ENCODE measurements at regions not wholly inside any gene's neighbourhood (a gene's known extent, or its start where the extent isn't known, plus 50 kb on each side); places are given as distances from the start of the nearest gene placed in this dataset.

DNA sequence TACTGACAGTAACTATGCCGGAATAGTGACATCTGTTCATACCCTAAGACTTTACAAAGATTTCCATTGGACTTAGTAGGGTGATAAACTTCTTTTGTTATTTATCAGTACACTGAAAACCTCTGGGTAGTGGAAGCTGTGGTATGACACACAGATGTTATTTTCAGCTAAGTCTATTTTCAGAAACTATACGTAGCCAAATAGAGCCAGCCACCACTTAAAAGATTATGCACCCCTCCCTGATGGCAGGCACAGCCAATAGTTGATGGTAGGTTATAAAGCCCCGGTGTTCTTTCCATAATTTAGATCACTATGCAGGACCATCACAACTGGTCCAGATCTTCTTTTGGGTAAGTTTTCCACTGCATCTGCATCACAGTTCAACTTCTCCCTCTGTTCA lies 1603.2 kb upstream of the PABPC4L start:
- TF ChIP-seq, protein P1, sequence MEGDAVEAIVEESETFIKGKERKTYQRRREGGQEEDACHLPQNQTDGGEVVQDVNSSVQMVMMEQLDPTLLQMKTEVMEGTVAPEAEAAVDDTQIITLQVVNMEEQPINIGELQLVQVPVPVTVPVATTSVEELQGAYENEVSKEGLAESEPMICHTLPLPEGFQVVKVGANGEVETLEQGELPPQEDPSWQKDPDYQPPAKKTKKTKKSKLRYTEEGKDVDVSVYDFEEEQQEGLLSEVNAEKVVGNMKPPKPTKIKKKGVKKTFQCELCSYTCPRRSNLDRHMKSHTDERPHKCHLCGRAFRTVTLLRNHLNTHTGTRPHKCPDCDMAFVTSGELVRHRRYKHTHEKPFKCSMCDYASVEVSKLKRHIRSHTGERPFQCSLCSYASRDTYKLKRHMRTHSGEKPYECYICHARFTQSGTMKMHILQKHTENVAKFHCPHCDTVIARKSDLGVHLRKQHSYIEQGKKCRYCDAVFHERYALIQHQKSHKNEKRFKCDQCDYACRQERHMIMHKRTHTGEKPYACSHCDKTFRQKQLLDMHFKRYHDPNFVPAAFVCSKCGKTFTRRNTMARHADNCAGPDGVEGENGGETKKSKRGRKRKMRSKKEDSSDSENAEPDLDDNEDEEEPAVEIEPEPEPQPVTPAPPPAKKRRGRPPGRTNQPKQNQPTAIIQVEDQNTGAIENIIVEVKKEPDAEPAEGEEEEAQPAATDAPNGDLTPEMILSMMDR (IDR thresholded peaks at IDR 0.05; ENCODE audit: insufficient read depth, low read length, severe bottlenecking), result no peak
- no peaks in the 10 kb centered on the region for H3K27me3 ChIP-seq (ENCODE audit: control insufficient read depth, insufficient read depth, low read length)
- DNase-seq (ENCODE audit: low read depth), result no peak
- H3K36me3 ChIP-seq (ENCODE audit: control insufficient read depth, insufficient read depth, low read length), result no peaks in the 10 kb centered on the region
- FAIRE-seq, result no peak
- H3K4me3 ChIP-seq (ENCODE audit: low read depth, low read length), result no peak overlapping the region

DNA sequence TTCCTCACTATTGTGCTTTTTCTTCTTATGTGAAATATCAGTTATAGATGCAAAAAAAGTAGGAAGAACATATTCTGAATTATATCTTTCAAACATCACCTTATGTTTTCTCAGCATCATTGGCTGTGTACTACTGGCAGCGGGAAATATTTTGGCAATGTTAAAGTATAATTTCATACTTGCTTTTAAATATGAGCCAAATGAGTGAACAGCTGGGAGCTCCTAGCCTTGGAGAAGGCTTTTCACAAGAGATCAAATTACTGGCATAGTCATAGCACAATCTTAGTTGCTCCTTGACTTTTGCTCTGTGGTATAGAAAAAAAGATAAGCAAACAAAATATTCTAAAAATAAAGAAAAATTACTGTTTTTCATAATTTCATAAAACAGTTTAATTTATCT lies 1575.8 kb upstream of the PABPC4L start:
- Histone ChIP-seq H3K27me3 (ENCODE audit: control insufficient read depth, insufficient read depth, low read length) (no peaks in the 10 kb centered on the region), H3K4me3 (ENCODE audit: low read depth, low read length) (no peak overlapping the region), H3K36me3 (ENCODE audit: control insufficient read depth, insufficient read depth, low read length) (no peaks in the 10 kb centered on the region)
- no peak for FAIRE-seq
- TF ChIP-seq, protein P1 (IDR thresholded peaks at IDR 0.05; ENCODE audit: insufficient read depth, low read length, severe bottlenecking), result no peak
- DNase-seq (ENCODE audit: low read depth), result no peak

DNA sequence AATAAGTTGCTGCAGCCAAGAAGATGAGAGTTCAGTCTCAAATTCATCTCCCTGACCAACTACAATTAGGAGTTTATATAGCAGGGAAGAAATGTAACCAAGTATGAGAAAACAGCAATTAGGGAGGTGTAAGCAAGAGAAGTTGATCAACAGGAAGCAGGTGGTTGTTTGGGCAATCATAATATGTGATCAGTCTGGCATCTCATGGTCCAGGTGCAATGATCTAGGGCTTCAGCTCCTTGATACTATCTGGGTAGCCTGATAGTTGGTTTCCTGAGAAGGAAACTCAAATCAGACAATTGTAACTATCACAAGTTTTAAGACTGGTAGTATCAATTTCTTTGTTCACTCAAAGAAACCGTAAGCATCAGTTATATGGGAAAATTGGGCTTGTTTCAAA lies 1574.3 kb upstream of the PABPC4L start:
- TF ChIP-seq, protein P1 (IDR thresholded peaks at IDR 0.05; ENCODE audit: insufficient read depth, low read length, severe bottlenecking), result no peak
- Histone ChIP-seq H3K36me3 (ENCODE audit: control insufficient read depth, insufficient read depth, low read length) (no peaks in the 10 kb centered on the region), H3K4me3 (ENCODE audit: low read depth, low read length) (no peak overlapping the region), H3K27me3 (ENCODE audit: control insufficient read depth, insufficient read depth, low read length) (no peaks in the 10 kb centered on the region)
- no peak for FAIRE-seq
- no peak for DNase-seq (ENCODE audit: low read depth)

DNA sequence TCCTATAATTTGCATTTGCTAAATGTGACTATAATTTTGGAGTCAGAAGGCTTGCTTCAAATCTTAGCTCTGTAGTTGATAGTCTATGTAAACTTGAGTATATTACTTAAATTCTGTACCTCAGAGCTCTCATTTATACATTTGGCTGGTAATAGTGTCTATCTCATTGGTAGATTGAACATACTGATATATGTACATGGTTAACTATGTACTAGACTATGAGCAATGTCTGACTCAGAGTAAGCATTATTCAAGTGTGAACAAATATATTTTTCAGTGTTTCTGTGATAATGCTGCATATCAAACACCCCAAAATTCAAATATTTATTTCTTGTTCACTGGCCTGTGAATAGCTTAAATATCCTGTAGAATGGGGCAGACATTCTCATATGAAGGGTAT lies 1568.9 kb upstream of the PABPC4L start:
- H3K36me3 ChIP-seq (ENCODE audit: control insufficient read depth, insufficient read depth, low read length), result no peaks in the 10 kb centered on the region
- DNase-seq (ENCODE audit: low read depth) (peak; percentile 8), FAIRE-seq (no peak)
- TF ChIP-seq, protein P1 (IDR thresholded peaks at IDR 0.05; ENCODE audit: insufficient read depth, low read length, severe bottlenecking), result no peak
- no peaks in the 10 kb centered on the region for H3K27me3 ChIP-seq (ENCODE audit: control insufficient read depth, insufficient read depth, low read length)
- H3K4me3 ChIP-seq (ENCODE audit: low read depth, low read length), result no peak overlapping the region

DNA sequence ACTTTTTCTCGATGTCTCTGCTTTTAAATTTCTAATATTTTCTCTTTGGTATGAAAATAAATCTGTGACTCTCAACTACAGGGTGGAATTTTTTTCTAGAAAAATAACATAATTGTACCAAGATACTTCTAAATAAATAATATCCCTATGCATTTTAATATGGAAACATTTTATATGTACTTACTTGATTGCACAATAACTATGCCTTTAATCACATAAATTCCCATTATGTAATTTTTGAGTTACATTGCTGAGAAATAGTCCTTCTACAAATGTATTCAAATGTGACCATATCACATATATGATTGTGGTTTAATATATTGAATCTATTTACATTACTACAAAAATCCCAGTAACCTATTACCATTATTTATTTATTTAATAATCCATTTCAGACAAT lies 1543.3 kb upstream of the PABPC4L start:
- no peaks in the 10 kb centered on the region for H3K27me3 ChIP-seq (ENCODE audit: control insufficient read depth, insufficient read depth, low read length)
- no peak overlapping the region for H3K4me3 ChIP-seq (ENCODE audit: low read depth, low read length)
- DNase-seq (ENCODE audit: low read depth), result no peak
- TF ChIP-seq, protein P1 (IDR thresholded peaks at IDR 0.05; ENCODE audit: insufficient read depth, low read length, severe bottlenecking), result no peak
- no peaks in the 10 kb centered on the region for H3K36me3 ChIP-seq (ENCODE audit: control insufficient read depth, insufficient read depth, low read length)
- FAIRE-seq, result no peak

DNA sequence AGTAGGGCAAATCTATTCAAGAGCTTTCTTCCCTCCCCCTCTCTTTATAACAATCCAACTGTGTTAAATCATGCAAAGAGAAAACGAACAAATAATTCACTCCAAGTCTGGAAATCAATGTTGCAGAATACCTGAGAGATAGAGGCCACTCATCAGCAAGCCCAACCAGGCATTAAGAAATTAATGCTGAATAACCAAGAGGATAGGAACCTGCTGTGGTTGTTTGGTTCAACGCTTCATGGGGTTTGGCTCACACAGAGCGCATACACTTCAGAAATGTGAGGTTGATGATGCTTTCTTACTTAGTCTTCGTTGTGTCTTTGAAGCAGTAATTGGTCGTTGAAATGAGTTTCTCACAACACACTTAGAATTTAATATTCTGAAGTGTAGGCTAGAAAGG lies 1540.0 kb upstream of the PABPC4L start:
- no peak overlapping the region for H3K4me3 ChIP-seq (ENCODE audit: low read depth, low read length)
- DNase-seq (ENCODE audit: low read depth) (no peak), FAIRE-seq (no peak)
- TF ChIP-seq, protein P1 (IDR thresholded peaks at IDR 0.05; ENCODE audit: insufficient read depth, low read length, severe bottlenecking), result no peak
- no peaks in the 10 kb centered on the region for H3K36me3 ChIP-seq (ENCODE audit: control insufficient read depth, insufficient read depth, low read length)
- no peaks in the 10 kb centered on the region for H3K27me3 ChIP-seq (ENCODE audit: control insufficient read depth, insufficient read depth, low read length)
